Caco-2 (cell line): ENCODE measurements at regions not wholly inside any gene's neighbourhood (a gene's known extent, or its start where the extent isn't known, plus 50 kb on each side); places are given as distances from the start of the nearest gene placed in this dataset.

Experiments used
- BruUV-seq: library from RNA; stranded (reverse); fragments of 400-500 nt; replicated peaks from 2 replicates; lab custom pipeline; 2021; lab: Mats Ljungman, UMichigan
- CTCF ChIA-PET: fragments of 300-600 bp; sonication (Branson Sonifier 250); formaldehyde crosslinking; loops from one replicate; lab custom pipeline; 2022; ENCODE audit warnings: antibody characterized with exemption; lab: Charles Lee
- POLR2A ChIA-PET: fragments of 300-600 bp; sonication (Branson Sonifier 250); formaldehyde crosslinking; loops from one replicate; lab custom pipeline; 2022; ENCODE audit warnings: antibody characterized with exemption; lab: Charles Lee
- DNase-seq, 2 experiments: peaks; one replicate each; pipeline versions ENCODE4 v3.0.0 to v3.0.0-alpha.2; 2020 to 2022
- H3K27me3 ChIP-seq: replicated peaks from 2 replicates; pipeline ENCODE4 v1.6.0; 2011; ENCODE audit warnings: low read length; ENCODE audit not compliant: control insufficient read depth, insufficient read depth
- H3K36me3 ChIP-seq: 2 replicates; pipeline ENCODE4 v1.5.1; 2011; ENCODE audit warnings: low read length; ENCODE audit not compliant: control insufficient read depth, insufficient read depth
- H3K4me1 ChIP-seq: fragments of 250-450 bp; sonication (Bioruptor Pico); 2 replicates; pipeline ENCODE4 v1.5.1; 2020; ENCODE audit warnings: mild to moderate bottlenecking
- H3K4me3 ChIP-seq: 2 replicates; pipeline ENCODE4 v1.5.1; 2011; ENCODE audit warnings: low read depth, mild to moderate bottlenecking, control low read depth, low read length
- H3K9me3 ChIP-seq: fragments of 250-450 bp; sonication (Bioruptor Pico); 2 replicates; pipeline ENCODE4 v1.5.1; 2020; ENCODE audit warnings: mild to moderate bottlenecking, moderate library complexity
- H3K27ac Mint-ChIP-seq: one replicate; pipeline ENCODE4 v1.8.0; 2022; ENCODE audit warnings: mixed read lengths; ENCODE audit not compliant: unreplicated experiment
- H3K27me3 Mint-ChIP-seq: one replicate; pipeline ENCODE4 v1.8.0; 2022; ENCODE audit warnings: mixed read lengths; ENCODE audit not compliant: insufficient read depth, unreplicated experiment
- H3K36me3 Mint-ChIP-seq: one replicate; pipeline ENCODE4 v1.8.0; 2022; ENCODE audit warnings: mild to moderate bottlenecking, mixed read lengths; ENCODE audit not compliant: insufficient read depth, unreplicated experiment
- H3K4me1 Mint-ChIP-seq: one replicate; pipeline ENCODE4 v1.8.0; 2022; ENCODE audit warnings: low read depth, mixed read lengths; ENCODE audit not compliant: unreplicated experiment
- H3K4me3 Mint-ChIP-seq: one replicate; pipeline ENCODE4 v1.8.0; 2022; ENCODE audit warnings: mild to moderate bottlenecking, moderate library complexity, mixed read lengths; ENCODE audit not compliant: unreplicated experiment
- H3K9me3 Mint-ChIP-seq: one replicate; pipeline ENCODE4 v1.8.0; 2022; ENCODE audit warnings: mixed read lengths; ENCODE audit not compliant: unreplicated experiment
- CTCF ChIP-seq, 2 experiments: fragments of 200-600 bp in 1 of 2; IDR thresholded peaks; 1 replicate in 1 of 2; 2 replicates in 1 of 2; pipeline versions ENCODE4 v1.5.1 to v1.8.0; 2011 to 2022; ENCODE audit warnings: antibody characterized with exemption in 1 of 2, control low read depth in 1 of 2, inconsistent platforms in 1 of 2, low read depth in 1 of 2, low read length in 1 of 2, mild to moderate bottlenecking in 1 of 2, moderate library complexity in 1 of 2; ENCODE audit not compliant: insufficient read depth in 1 of 2, severe bottlenecking in 1 of 2, unreplicated experiment in 1 of 2
- intact Hi-C: fragments of 100-400 bp; cut with micrococcal nuclease; formaldehyde crosslinking; loops from one replicate; pipeline ENCODE4 v1.10.0; 2022; ENCODE audit not compliant: unreplicated experiment

DNA sequence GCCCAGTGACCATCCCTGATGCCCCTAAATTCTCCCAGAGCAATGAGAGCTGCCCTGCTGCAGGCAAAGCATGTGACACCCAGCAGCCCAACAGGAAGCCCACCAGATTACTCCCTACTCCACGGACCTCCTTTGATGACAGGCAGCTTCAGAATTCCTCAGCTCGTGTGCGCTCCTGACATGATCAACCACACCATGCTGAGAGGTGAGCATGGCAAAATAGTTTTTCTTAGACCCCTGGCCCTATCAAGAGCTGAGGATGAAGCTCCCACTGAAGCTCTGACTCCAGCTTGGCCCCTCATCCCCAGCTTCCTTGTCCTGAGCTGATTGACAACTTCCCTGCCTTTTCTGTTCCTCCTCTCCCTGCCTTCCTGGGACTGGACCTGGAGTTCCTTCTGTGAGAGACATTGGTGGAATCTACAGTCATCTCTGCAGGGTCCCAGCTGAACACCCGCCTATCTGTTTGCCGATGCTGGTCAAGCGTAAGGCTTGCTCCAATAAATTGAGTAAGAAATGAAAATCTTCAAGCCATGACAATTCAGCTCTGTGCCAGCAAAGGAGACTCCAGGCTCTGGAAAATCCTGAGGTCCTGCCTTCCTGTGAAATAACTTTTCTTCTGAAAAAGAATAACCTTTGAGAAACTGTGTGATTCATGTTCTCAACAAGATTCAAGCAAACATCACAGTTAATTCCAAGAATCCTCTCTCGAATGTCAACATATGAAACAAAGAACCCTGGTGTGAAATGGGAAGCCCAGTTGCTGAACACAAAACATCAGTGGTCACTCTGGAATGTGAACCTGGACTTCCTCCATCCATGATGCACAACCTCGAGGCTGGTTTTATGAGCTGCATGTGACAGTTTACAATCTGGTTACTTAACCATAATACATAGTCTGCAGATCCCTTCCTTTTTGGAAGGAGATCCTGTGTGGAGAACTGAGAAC is 201.1 kb downstream of the SPP2 start:
- Mint-ChIP-seq H3K27me3 (no peaks in the 10 kb centered on the region), H3K4me3 (no peak overlapping the region), H3K9me3 (no peaks in the 10 kb centered on the region), H3K27ac (peak overlapping the region; percentile 54), H3K4me1 (peaks cover 12% of the 10 kb centered on the region), H3K36me3 (peaks cover 5% of the 10 kb centered on the region)
- peak; percentile 16 to 42 for DNase-seq
- no TSS peak for BruUV-seq
- H3K9me3 ChIP-seq, result 0 out of 2 replicates have a peak, but pooled peaks cover 3% of the 10 kb centered on the region
- H3K27me3 ChIP-seq, result no peaks in the 10 kb centered on the region
- no peak overlapping the region for H3K4me3 ChIP-seq
- intact Hi-C loops, result no loop called here
- POLR2A ChIA-PET, result no interaction called here
- TF ChIP-seq CTCF (IDR thresholded peaks at IDR 0.05; ENCODE audit: insufficient read depth in 1 of 2, low read depth in 1 of 2, low read length in 1 of 2, severe bottlenecking in 1 of 2, unreplicated experiment in 1 of 2), result no peak
- peaks cover 46% of the 10 kb centered on the region for H3K4me1 ChIP-seq
- no peaks in the 10 kb centered on the region for H3K36me3 ChIP-seq
- CTCF ChIA-PET, result no interaction called here

DNA sequence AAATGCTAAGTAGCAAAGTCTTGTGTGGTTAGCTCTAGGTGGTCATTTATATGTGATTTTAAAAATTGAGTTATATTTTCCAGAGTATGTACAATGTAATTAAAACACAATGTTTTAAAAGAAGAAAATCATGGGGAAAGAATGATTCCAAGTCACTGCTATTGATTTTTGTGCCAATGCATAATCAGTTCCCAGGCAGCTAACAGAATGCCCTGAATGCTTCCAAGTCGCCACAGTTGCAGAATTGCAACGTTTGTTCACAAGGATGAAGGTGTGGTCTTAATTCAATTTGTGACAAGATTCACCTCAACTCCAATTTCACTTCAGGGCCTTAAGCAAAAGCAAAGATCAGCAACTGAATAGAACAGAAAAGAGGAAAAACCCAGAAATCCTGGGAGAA is 200.4 kb downstream of the SPP2 start:
- no peak for DNase-seq
- peaks cover 7% of the 10 kb centered on the region for H3K4me1 Mint-ChIP-seq
- Histone ChIP-seq H3K4me1 (peaks cover 40% of the 10 kb centered on the region), H3K36me3 (no peaks in the 10 kb centered on the region), H3K4me3 (no peak overlapping the region), H3K9me3 (0 out of 2 replicates have a peak, but pooled peaks cover 3% of the 10 kb centered on the region), H3K27me3 (no peaks in the 10 kb centered on the region)
- no peaks in the 10 kb centered on the region for H3K9me3 Mint-ChIP-seq
- POLR2A ChIA-PET, result no interaction called here
- H3K27ac Mint-ChIP-seq, result peak overlapping the region; percentile 54
- H3K4me3 Mint-ChIP-seq, result no peak overlapping the region
- H3K27me3 Mint-ChIP-seq, result no peaks in the 10 kb centered on the region
- no peak for TF ChIP-seq CTCF (IDR thresholded peaks at IDR 0.05; ENCODE audit: insufficient read depth in 1 of 2, low read depth in 1 of 2, low read length in 1 of 2, severe bottlenecking in 1 of 2, unreplicated experiment in 1 of 2)
- intact Hi-C loops, result no loop called here
- BruUV-seq, result no TSS peak
- H3K36me3 Mint-ChIP-seq, result peaks cover 5% of the 10 kb centered on the region
- CTCF ChIA-PET, result no interaction called here

GRCh38 chr2:234249873-234250272 is 199.4 kb downstream of the SPP2 start:
- intact Hi-C loops, result no loop called here
- CTCF ChIA-PET, result no interaction called here
- no peaks in the 10 kb centered on the region for H3K27me3 Mint-ChIP-seq
- Histone ChIP-seq H3K4me3 (no peak overlapping the region), H3K4me1 (peaks cover 29% of the 10 kb centered on the region), H3K27me3 (no peaks in the 10 kb centered on the region), H3K9me3 (0 out of 2 replicates have a peak, but pooled peaks cover 3% of the 10 kb centered on the region), H3K36me3 (no peaks in the 10 kb centered on the region)
- H3K36me3 Mint-ChIP-seq, result peaks cover 5% of the 10 kb centered on the region
- H3K9me3 Mint-ChIP-seq, result no peaks in the 10 kb centered on the region
- no peak overlapping the region for H3K4me3 Mint-ChIP-seq
- peaks cover 6% of the 10 kb centered on the region for H3K4me1 Mint-ChIP-seq
- H3K27ac Mint-ChIP-seq, result peak overlapping the region; percentile 53
- no peak for DNase-seq
- no TSS peak for BruUV-seq
- POLR2A ChIA-PET, result no interaction called here
- TF ChIP-seq CTCF (IDR thresholded peaks at IDR 0.05; ENCODE audit: insufficient read depth in 1 of 2, low read depth in 1 of 2, low read length in 1 of 2, severe bottlenecking in 1 of 2, unreplicated experiment in 1 of 2), result no peak
